GM10248 (cell line): ENCODE measurements at regions not wholly inside any gene's neighbourhood (a gene's known extent, or its start where the extent isn't known, plus 50 kb on each side); places are given as distances from the start of the nearest gene placed in this dataset.
"Not testable (repeated sequence)": the region's sequence is repeated elsewhere in the genome, so short reads cannot be mapped to it uniquely, and the experiment has no call there.

ENCODE experiments used
- CTCF ChIA-PET: fragments of 300-600 bp; sonication (Branson Sonifier 250); formaldehyde crosslinking; extraction: SDS; loops from one replicate; lab custom pipeline; 2021; ENCODE audit warnings: antibody characterized with exemption; lab: Yijun Ruan, JAX
- POLR2A ChIA-PET: fragments of 350-650 bp; sonication (Branson Sonifier 250); formaldehyde crosslinking; extraction: SDS; loops from one replicate; lab custom pipeline; 2020; ENCODE audit warnings: antibody characterized with exemption; lab: Yijun Ruan, JAX
- DNase-seq: peaks from one replicate; pipeline ENCODE4 v3.0.0; 2012; ENCODE audit errors: extremely low spot score
- CTCF ChIP-seq: IDR thresholded peaks from 2 replicates; pipeline ENCODE4 v1.5.1; 2012; ENCODE audit warnings: mild to moderate bottlenecking, low read depth; ENCODE audit errors: extremely low read depth, missing control alignments, control extremely low read depth

GRCh38 chr7:26424319-26424718 is 132.7 kb downstream of the SNX10 start:
- CTCF ChIA-PET, result interaction anchor here (1.4 kb wide), 1 partner anchor 12 kb away, joined by 4 read pairs; no protein-coding TSS in a partner anchor
- POLR2A ChIA-PET, DNase-seq: not testable (repeated sequence)

GRCh38 chr7:26425655-26426054 is 134.0 kb downstream of the SNX10 start:
- CTCF ChIA-PET, result interaction anchor here (0.8 to 2.9 kb wide), 6 partner anchors 10 to 153 kb away, joined by 3 to 8 read pairs (median 4); no protein-coding TSS in a partner anchor
- no peak for DNase-seq
- POLR2A ChIA-PET, result no interaction called here
- TF ChIP-seq CTCF, result no peak

- POLR2A ChIA-PET, result no interaction called here
- CTCF ChIA-PET, result interaction anchor here (1.1 to 2.9 kb wide), 5 partner anchors 9 to 153 kb away, joined by 3 to 8 read pairs (median 4); no protein-coding TSS in a partner anchor
- no peak for TF ChIP-seq CTCF
- DNase-seq, result no peak
Measured at GRCh38 chr7:26426096-26426495, 134.4 kb downstream of the SNX10 start.

- CTCF ChIA-PET, result interaction anchor here (1.5 kb wide), 1 partner anchor 75 kb away, joined by 3 read pairs; no protein-coding TSS in a partner anchor
- TF ChIP-seq CTCF, result no peak
- POLR2A ChIA-PET, result no interaction called here
Measured at GRCh38 chr7:26428571-26428970, 136.9 kb downstream of the SNX10 start.

GRCh38 chr7:26429168-26429567 is 137.5 kb downstream of the SNX10 start:
- TF ChIP-seq CTCF, result no peak
- ChIA-PET POLR2A (no interaction called here), CTCF (interaction anchor here (1.5 kb wide), 1 partner anchor 75 kb away, joined by 3 read pairs; no protein-coding TSS in a partner anchor)
- no peak for DNase-seq

More at GRCh38 chr7:26428571-26428970, 136.9 kb downstream of the SNX10 start:
- DNase-seq, result no peak

GRCh38 chr7:26434974-26435373 is 143.3 kb downstream of the SNX10 start:
- POLR2A ChIA-PET, result no interaction called here
- CTCF ChIA-PET, result interaction anchor here (0.8 to 1.7 kb wide), 7 partner anchors 9 to 46 kb away, joined by 3 to 5 read pairs (median 3); no protein-coding TSS in a partner anchor
- DNase-seq, result no peak
- no peak for TF ChIP-seq CTCF

GRCh38 chr7:26437003-26437532 is 145.4 kb downstream of the SNX10 start:
- ChIA-PET POLR2A (no interaction called here), CTCF (interaction anchor here (1.4 kb wide), 1 partner anchor 27 kb away, joined by 4 read pairs; no protein-coding TSS in a partner anchor)
- TF ChIP-seq CTCF, result no peak
- no peak for DNase-seq
